ENCODE measurements at regions not wholly inside any gene's neighbourhood (a gene's known extent, or its start where the extent isn't known, plus 50 kb on each side); places are given as distances from the start of the nearest gene placed in this dataset.

DNA sequence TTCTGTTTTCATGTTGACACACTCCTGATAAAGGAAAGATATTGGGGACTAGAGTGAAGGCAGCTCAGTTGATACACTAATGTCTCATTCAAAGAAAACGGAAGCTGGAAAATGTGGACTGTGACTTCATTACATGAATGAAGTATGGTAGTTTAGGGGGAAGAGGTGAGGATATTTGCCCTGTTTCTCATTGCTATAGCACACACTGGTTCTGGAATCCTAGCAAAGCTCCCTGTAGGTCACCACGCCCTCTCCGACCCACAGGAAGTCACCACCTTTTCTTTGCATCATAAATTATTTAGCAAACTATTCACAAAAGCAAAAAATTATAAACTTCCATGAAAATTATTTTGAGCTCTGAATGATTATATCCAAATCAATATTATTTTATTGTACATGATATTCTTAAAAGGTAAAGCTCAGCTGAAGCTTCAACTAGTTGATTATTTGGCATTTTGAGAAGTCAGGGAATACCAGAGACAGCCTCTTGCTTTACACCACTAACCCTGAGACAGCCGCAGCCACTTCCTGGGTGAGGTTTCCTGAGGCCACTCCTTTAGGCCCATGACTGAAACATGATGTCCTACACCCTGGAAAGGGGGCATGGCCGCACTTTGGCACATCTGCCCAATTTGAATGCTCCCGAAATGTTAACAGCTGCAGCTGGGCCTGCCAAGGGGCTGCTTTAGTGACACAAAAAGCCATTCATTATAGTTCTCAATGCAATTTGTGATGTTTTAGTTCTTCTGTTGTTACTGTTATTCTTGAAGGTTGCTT is 50.0 kb upstream of the WDFY2 start:
- TF ChIP-seq, protein P1, sequence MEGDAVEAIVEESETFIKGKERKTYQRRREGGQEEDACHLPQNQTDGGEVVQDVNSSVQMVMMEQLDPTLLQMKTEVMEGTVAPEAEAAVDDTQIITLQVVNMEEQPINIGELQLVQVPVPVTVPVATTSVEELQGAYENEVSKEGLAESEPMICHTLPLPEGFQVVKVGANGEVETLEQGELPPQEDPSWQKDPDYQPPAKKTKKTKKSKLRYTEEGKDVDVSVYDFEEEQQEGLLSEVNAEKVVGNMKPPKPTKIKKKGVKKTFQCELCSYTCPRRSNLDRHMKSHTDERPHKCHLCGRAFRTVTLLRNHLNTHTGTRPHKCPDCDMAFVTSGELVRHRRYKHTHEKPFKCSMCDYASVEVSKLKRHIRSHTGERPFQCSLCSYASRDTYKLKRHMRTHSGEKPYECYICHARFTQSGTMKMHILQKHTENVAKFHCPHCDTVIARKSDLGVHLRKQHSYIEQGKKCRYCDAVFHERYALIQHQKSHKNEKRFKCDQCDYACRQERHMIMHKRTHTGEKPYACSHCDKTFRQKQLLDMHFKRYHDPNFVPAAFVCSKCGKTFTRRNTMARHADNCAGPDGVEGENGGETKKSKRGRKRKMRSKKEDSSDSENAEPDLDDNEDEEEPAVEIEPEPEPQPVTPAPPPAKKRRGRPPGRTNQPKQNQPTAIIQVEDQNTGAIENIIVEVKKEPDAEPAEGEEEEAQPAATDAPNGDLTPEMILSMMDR (IDR thresholded peaks at IDR 0.05; ENCODE audit: low read depth, low read length): no peak
- TF ChIP-seq EZH2phosphoT487 (IDR thresholded peaks at IDR 0.05; ENCODE audit: low read depth): no peak
